ENCODE measurements at regions not wholly inside any gene's neighbourhood (a gene's known extent, or its start where the extent isn't known, plus 50 kb on each side); places are given as distances from the start of the nearest gene placed in this dataset.

- TF ChIP-seq CTCF (IDR thresholded peaks at IDR 0.05; ENCODE audit: insufficient read depth, low read depth, low read length) = no peak
- TF ChIP-seq EZH2 (IDR thresholded peaks at IDR 0.05; ENCODE audit: insufficient read depth, low read length) = no peak
Observed at GRCh38 chr18:76208678-76209306, 286.2 kb downstream of the ZNF516 start.

Measured in astrocyte (in vitro differentiated cells and primary cell).